HG03025 (cell line): ENCODE measurements at regions not wholly inside any gene's neighbourhood (a gene's known extent, or its start where the extent isn't known, plus 50 kb on each side); places are given as distances from the start of the nearest gene placed in this dataset.

Experiments used
- ATAC-seq: cut with Tn5 transposase; IDR thresholded peaks from one replicate; pipeline ENCODE4 v1.9.1; 2021; ENCODE audit warnings: mild to moderate bottlenecking, moderate library complexity; ENCODE audit not compliant: unreplicated experiment, low FRiP score

DNA sequence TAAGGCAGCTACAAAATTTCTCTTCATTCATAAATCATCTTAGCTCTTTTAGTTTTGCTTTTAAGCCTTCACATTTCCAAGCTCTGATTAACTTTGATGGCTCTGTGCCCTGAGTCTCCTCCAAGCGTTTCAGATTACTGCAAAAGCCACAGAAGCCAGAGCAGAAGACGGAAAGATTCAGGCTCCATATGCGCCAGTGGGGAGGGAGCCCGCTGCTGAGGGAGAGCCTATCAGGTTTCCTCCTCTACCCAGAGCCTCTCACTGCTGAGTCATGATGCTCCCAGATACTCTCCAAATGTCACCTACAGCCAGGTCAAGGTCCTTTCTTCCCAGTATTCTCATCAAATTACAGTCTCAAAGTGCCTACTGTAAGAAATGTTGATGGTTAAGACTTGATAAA lies 193.6 kb downstream of the RAP2A start:
- no peak for ATAC-seq

DNA sequence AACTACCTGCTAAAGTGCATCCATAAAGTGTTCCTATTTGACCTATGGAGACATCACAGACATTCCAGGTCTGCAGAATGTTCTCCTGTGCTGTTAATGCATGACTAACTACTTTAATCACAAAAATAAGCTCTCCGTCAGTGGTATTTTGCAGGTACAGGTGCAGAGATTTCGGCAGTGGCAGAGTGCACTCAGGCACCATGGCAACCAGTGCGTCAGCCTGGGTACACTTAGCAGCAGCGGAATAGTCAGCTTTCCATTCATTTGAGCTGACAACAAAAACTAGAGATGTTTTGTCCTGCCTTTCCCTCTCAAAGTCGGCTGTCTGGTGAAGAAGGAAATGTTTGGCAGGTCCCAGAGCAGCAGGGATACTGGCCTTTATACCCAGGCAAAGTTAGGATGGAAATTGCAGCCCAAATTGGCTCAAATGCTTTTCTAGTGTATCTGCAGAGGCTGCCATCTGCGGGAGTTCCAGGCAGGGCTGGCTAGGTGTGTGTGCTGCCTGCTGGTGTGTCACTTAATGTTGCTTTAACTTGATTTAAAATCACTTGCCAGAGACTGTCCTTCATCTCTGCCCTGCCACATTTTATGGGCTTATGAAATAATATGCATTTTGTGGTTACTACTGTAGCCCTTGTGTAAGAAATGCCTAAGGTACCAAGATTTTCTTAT lies 195.8 kb downstream of the RAP2A start:
- ATAC-seq: no peak

DNA sequence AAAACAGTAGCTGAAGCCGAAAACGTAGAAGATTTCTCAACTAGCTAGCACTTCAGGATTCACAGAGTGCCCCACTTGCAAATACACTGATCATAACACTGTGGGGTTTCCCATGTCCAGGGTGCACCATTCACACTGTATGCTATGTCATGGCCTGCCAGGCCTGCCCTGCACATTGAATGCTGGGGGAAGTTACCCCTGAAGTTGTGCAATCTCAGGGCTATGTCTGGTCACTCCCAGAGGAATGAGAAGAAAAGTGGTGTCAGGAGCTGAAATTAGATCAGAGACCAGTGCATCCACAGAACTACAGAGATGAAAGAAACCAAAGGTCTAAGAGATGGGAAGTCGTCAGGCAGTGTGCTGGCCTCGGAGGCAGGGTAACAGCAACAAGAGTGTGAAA lies 196.8 kb downstream of the RAP2A start:
- ATAC-seq: no peak

DNA sequence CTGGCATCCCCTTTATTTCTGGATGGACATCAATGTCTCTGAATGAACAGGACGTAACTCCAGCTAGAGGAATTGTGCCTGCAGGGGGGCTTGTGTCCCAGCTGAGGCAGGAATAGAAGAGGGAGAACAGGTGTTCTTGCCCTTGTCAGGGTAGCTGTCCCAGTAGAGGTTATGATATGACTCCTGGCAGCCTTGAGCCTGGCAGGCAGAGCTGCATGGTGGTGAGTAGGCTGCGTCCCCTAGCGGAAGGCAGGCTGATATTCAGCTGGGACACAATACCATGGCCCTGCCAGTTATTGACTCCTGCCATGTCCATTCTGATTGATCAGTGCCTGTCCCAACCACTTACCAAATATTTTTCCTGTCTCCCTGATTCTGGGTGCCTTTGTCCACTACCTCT lies 197.2 kb downstream of the RAP2A start:
- no peak for ATAC-seq

DNA sequence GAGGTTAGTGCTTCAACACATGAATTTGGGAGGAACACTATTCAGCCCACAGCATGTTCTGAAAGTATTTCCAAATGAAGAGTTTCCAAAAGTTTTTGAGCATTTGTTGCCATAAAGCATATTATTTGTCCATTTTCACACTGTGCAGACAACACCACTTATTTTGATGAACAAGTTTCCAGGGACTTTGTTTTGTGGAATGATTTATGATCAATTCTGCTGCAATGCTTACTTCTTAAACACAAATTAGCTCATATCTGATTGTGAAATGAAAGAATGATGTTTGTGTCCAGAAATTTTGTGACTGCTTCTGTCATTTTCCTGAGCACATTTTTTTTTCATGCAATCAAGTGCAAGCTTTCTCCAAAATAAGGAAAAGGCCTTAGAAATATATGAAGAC lies 205.3 kb downstream of the RAP2A start:
- no peak for ATAC-seq

DNA sequence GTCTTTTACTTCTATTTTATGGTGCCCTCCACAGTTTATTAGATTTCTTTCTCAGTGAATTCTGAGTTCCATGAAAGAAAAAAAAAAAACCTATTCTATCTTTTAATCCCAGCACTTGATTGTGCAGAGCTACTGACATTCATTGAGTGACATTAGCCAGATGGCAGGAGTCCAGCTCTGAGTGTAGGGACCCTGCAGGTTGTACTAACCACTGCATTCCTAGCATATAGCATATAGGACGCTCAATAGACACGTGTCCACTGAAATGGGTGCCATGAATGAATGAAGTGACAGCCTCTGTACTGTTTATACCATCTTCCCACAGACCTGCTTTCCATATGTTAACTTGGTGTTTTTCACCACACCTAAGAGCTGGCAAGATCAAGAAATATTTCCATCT lies 206.3 kb downstream of the RAP2A start:
- ATAC-seq: no peak

DNA sequence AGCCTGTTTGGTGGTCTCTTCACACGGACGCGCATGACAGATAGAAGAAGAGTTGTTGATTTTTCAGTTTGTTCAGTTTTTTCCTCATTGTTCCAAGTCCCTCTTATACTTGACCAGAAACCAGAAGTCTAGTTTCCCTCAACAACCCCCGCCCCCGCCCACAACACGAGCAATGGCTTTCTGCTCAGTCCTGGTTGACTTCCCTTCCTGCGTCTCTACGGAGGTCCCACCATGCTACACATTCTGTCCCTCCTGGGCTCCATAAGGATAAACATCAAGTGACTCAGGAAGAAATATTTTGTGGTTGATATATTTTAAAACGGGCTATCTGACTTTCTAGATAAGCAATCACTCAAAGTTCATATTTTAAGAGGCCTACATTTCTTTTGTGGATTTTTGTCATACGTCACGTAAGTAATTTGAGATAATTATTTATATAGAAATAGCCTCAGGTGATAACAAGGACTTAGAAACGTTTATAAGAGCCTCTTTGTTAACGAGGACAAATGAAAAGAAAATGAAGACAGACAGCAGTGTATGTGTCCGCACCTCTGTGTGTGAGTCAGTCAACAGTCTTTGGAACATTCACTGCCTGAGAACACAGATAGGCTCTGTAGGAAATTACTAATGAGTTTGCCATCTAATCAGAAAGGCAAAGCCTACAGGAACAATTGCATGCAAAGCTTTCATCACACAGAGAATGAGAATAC lies 214.4 kb downstream of the RAP2A start:
- no peak for ATAC-seq

DNA sequence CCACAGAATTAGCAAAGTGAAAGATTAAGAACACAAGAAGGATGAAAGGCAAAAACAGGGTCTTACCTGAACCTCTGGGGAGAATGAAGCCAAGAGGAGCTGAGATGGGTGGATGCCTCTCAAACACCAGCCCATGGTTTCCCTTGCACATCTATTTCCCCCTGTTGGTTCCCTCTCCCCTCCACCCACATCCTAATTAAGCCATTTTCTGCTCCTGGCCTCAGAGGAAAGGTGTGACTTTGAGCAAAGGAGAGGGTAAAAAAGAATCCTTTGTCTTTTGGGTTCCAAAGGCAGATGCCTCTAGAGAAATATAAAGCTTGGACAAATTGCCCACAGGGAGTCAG lies 214.9 kb downstream of the RAP2A start:
- no peak for ATAC-seq

DNA sequence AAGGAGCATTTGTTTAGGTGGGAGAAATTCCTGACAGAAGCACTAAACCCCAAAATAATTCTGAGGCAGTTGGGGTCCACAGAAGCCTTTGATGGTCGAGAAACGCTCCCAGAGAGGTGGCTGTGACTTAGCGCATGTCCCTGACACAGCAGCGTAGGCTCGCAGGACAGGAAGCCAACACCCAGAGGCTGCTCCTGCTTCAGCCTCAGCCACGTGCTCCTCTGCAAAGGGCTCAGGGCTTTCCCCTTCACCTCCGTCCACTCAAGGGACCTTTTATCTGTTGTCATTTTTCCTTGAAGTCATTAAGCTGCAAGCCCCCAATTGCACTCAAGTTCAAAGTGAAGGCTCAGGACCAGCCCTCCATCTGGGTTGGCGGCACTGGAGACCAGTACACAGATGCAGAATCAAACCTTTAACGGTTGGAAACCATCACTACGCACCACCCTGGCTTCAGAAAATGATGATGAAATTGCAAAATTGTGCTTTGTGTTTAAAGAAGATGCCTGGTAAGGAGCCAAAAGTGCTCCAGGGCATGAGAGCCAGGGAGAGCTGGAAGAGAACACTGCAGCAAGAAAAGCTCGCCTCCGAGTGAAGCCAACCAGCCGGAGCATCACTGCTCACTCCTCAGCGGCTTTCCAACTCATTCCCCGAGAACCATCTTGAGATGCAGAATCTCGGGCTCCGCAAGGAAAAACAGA lies 219.6 kb downstream of the RAP2A start:
- no peak for ATAC-seq

DNA sequence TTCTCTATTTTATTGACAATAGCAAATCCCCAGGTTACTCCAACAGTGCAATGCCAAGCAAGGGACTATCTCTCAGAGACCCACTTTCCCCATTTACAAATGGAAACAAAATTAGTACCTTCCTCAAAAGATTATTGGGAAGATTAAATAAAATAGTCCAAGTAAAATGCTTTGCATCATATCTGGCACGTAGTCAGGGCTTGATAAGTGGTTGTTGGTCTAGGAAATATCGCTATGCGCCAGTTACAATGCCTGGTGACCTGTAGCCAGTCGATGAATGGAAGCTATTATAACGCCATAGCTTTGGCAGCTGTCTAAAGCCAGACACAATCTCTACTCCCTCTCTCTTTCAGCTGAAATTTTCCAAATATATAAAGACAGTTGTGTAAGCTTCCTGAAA lies 220.3 kb downstream of the RAP2A start:
- no peak for ATAC-seq

DNA sequence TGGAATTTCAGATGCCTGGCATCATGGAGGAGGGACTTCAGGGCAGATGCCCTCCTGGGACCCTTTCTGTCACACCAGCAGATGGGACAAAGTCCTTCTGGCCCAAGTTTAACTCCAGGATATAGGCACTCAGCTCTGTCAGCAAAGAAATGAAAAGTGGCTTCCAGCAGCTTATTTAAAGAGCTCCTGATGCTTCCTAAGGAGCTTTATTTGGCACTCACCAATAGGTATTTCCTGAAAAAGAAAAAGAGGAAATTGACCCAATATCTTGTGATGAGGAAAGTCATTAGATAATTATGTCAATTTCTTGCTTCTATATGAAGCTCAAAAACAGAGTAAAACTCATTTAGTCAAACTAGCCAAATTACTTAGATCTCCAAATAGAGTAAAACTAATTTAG lies 224.6 kb downstream of the RAP2A start:
- no peak for ATAC-seq

DNA sequence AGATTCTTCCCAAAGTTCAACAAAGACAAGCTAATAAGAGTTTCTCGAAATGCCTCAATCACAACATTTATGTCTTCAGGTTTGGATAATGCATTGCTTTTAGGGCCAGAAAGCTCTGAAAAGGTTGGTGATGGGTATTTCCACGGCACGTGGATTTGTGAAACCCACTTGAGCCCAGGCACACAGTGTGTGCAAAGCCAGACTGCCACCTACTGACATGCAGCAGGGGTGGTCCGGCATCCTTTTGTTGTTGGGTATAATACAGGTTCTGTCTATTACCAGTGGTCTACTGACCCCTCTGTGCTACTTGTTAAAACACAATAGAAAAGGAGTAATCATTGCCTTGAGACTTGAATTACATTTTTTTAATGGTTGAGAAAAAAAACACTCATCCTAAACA lies 225.6 kb downstream of the RAP2A start:
- ATAC-seq: no peak

DNA sequence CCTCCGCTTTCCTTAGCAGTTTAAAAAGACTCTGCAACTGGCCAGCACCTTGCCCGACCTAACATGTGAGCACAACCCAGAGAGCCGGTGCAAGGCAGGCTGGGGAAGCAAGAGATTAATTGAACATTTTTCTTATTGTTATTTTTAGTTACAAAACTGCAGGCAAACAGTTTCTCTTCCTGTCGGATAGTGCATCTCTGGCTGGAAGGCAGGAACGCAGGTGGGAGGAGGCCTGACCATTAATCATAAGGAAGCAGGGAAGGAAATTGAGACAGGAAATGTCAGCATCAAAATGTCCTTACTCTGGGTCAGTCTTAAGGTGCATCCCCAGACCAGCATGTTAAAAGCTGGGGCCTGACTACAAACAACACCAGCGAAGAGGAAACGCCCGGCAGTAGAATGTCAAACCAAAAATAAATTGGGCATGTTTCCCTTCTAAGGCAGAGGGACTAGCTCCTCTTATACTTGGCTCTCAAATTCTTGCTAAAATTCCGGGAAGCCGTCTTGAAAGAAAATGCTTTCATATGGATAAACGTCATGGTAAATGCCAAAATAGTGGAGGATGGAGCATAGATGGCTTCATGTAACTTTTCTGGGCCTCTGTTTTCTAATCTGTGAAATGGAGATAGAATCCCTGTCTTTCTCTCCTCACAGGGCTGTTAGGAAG lies 226.8 kb downstream of the RAP2A start:
- ATAC-seq: no peak

DNA sequence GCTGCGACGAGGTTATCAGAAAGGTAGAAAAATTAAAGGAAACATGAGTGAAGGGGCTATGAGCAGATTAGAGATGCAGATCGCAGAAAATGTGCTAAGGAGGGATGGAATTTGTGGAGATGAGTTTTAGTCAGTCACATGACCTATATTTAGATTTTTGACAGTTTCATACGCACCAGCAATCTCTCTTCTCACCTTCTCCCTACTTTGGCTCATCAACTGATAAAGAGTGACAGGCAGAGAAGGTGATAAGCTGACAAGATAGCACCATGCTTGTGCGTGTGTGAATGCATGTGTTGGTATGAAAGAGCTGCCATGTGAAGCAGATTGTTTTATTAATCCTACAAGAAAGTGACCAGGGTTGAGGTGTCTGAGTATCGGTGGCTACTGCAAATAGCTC lies 252.6 kb downstream of the RAP2A start:
- ATAC-seq: no peak

DNA sequence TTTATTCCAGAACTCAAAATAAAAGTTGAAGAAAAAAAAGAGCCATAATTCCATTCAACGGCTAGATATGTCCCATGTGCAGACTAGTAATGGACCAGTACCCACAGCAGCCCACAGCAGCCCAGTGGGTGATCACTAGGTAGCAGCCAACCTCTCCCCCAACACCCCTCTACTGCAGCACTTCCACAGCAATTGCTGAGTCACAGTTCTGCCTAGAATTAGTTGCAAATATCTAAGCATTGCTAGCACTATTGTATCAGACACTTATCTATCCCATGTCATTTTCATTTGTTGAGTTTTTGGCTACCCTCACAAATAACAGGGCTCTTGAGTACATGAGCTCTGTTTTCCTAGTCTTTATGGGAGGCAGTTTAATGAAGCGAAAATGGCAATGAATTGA lies 258.7 kb downstream of the RAP2A start:
- no peak for ATAC-seq

DNA sequence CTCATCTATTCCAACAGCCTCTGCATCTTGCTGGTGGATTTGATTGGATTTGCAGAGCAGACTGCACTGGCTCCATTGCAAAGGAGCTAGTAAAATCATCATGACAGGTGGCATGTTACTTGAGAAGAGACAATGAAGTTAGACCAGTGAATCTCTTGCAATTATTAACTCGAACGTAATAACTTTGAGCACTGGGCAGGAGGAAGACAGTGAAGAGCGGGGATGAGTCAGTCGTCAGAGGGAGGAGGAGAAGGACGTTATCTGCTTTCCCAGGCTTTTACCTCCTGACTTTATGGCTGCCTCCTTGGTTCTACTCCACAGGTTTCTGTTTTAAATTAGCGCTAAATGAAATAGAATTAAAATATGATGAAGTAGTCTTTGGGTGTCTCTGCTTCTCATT lies 257.8 kb upstream of the IPO5 start:
- ATAC-seq: no peak

DNA sequence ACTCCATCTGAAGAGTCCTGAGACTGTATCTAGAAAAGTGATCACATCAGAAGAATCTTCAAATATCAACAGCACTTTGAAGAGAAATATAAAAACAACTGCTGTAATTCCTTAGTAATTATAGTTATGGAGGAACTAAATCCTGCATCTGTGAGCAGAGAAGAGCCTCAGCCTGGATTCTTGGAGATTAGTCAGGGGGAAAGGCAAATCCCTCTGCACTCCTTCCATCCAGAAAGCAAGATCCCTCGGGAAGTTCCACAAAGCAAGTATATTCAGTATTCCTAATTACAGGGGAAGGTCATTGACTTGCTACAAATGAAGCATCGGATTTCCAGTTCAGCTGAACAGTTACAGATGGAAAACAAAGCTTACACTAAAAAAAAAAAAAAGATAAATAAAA lies 256.6 kb upstream of the IPO5 start:
- ATAC-seq: no peak

DNA sequence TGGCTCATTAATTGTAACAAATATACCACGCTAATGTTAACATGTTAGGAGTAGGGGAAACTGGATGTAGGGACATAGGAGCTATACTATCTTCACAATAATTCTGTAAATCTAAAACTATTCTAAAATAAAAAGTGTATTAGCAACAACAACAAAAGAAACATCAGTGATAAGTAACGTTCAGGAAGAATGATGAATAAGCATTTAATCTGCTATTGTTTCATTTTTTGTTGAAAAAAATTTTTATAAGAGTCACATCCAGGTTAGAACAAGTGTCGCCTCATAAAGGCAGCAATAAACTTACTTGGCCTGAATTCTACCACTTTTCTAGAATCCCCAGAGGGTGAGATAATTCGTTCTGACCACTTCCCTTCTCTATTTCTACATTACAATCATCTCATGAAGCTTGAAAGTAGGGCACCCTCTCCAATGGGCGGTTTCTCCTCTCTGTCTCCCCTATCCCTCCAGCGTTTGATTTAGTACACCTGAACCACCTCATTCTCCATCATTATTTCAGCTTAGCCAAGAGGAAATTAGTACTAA lies 253.1 kb upstream of the IPO5 start:
- ATAC-seq: no peak

DNA sequence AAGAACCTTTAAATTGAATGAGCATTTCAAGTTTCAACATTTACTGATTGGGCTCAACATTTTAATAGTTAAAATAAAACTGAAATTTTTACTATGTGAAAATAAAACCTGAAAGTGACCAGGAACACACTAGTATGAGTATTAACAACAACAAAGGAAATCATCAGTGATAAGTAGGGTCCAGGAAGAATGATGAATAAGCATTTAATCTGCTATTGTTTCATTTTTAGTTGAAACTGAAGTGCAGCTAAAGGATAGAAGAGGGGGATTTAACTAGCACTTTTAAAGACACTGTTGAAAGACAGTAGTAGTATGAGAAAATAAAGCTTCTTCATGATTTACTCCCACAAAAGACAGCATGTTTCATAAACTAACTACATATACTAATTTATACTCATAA lies 250.9 kb upstream of the IPO5 start:
- ATAC-seq: no peak

DNA sequence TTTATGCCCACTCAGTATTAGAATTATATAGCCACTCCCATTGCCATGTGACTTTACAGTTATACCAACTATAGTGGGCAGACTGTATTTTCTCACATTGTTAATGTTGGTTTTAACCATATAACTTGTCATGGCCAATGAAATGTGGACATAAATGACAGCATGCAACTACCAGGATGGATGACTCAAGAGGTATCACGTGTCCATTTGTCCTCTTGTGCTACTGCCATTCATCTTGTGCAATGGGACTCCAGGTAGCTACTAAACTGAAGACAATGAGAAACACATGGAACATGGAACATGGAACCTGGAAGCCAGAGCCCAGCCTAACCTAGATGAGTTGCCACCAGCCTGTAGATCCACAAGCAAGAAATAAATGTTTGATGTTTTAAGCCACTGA lies 242.7 kb upstream of the IPO5 start:
- no peak for ATAC-seq

DNA sequence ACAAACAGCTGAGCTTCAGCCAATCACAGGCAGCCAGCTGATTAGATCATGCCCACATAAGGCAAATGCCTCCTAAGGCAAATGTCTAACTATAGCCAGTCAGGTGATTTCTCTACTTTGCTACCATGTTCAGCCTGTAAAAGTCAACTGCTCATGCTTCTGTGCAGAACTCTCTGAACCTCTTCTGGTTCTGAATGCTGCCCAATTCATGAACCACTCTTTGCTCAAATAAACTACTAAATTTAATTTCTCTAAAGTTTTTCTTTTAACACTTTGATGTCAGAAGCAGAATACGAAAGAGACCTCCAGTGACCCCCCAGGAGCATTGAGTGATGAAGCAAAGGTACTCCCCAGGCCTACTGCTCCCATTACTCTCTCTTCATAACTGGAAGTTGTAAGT lies 240.7 kb upstream of the IPO5 start:
- ATAC-seq: no peak
